Activated CD4-positive, CD25-positive, alpha-beta regulatory T cell treated with anti-CD3 and anti-CD28 coated beads, Interleukin-2, amount 50 U/mL, for 24 hours (primary cell): ENCODE measurements at regions not wholly inside any gene's neighbourhood (a gene's known extent, or its start where the extent isn't known, plus 50 kb on each side); places are given as distances from the start of the nearest gene placed in this dataset.
"Not testable (repeated sequence)": the region's sequence is repeated elsewhere in the genome, so short reads cannot be mapped to it uniquely, and the experiment has no call there.

Experiments used
- ATAC-seq, 2 donors: fragments of 150-1000 bp; cut with Tn5 transposase; one replicate each; pipeline ENCODE4 v1.10.0; 2021; ENCODE audit warnings: mild to moderate bottlenecking in 1 of 2, moderate library complexity in 1 of 2

DNA sequence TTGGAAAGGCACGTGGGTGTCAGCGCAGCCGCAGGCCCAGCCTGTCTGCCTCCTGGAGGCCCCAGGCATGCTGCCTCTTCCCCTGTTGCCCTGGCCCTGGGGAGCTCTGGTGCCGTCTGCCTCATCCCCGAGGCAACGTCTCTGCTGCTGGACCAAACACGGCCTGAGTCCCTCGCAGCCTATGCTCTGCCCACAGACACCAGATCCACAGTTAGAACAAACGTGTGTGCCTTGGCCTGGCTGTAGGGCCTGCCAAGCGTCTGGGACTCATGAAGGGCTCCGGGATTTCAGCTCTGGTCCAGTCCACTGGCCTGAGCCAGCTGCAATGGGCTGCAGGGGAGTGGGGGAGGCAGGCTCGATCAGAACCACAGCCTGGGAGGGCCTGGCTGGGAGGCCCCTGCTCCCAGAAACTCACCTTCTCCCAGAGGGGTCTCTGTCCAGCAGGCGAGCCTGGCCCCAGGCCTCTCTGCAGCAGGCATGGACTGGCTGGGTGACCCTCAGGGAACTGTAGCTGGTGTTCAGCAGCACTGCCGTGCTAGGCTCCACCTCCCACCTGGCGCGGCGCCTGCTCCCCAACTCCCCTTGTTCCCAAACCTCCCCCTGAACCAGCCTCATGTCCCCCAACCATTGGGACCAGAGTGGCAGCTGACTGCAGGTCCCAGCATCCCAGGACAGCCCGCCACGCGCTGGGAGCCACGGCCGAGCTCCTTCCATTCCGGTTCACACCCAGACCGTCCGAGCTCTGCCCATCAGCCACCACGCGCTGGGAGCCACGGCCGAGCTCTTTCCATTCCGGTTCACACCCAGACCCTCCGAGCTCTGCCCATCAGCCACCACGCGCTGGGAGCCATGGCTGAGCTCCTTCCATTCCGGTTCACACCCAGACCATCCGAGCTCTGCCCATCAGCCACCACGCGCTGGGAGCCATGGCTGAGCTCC, 197.0 kb downstream of the DLL1 start:
- ATAC-seq, result no peak

- no peak for ATAC-seq
These were observed 197.6 kb downstream of the DLL1 start for GRCh38 chr6:170093276-170093657.

DNA sequence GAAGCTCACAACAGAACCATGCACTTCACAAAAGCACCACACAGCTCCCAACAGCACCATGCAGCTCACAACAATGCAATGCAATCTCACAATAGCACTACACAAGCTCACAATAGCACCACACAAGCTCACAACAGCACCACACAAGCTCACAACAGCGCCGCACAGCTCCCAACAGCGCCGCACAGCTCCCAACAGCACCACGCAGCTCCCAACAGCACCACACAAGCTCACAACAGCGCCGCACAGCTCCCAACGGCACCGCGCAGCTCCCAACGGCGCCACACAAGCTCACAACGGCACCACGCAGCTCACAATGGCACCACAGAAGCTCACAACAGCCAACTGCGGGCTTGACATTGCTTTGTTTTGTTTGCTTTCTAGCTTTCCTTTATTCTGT, 198.1 kb downstream of the DLL1 start:
- no peak for ATAC-seq

DNA sequence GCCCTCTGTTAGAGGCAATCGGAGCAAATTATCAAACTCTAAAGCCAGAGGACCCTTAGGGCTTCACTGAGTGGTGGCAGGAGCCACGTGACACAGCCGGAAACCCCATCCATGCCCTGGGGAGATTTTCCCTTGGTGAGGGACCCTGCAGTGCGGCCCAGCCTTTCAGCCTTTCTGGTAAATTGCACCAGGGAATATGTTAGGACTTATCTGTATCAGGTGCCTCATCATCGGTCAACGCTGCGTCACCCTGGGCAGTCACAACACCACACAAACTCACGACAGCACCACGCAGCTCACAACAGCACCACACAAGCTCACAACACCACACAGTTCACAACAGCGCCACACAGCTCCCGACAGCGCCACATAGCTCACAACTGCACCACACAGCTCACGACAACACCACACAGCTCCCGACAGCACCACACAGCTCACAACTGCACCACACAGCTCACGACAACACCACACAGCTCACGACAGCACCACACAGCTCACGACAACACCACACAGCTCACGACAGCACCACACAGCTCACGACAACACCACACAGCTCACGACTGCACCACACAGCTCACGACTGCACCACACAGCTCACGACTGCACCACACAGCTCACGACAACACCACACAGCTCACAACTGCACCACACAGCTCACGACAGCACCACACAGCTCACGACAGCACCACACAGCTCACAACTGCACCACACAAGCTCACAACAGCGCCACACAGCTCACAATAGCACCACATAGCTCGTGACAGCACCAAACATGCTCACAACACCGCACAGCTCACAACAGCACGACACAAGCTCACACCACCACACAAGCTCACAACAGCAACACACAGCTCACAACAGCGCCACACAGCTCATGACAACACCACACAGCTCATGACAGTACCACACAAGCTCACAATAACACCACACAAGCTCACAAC, 199.0 kb downstream of the DLL1 start:
- no peak for ATAC-seq

- no peak for ATAC-seq
These were observed 199.8 kb downstream of the DLL1 start for GRCh38 chr6:170091000-170091638.

- ATAC-seq, result no peak
These were observed 200.3 kb downstream of the DLL1 start for GRCh38 chr6:170090561-170090960.

GRCh38 chr6:170089963-170090362, 200.9 kb downstream of the DLL1 start:
- no peak for ATAC-seq

- ATAC-seq, result peak in 1 of 2 donors; percentile 6
These were observed 202.3 kb downstream of the DLL1 start for GRCh38 chr6:170088582-170088955.

DNA sequence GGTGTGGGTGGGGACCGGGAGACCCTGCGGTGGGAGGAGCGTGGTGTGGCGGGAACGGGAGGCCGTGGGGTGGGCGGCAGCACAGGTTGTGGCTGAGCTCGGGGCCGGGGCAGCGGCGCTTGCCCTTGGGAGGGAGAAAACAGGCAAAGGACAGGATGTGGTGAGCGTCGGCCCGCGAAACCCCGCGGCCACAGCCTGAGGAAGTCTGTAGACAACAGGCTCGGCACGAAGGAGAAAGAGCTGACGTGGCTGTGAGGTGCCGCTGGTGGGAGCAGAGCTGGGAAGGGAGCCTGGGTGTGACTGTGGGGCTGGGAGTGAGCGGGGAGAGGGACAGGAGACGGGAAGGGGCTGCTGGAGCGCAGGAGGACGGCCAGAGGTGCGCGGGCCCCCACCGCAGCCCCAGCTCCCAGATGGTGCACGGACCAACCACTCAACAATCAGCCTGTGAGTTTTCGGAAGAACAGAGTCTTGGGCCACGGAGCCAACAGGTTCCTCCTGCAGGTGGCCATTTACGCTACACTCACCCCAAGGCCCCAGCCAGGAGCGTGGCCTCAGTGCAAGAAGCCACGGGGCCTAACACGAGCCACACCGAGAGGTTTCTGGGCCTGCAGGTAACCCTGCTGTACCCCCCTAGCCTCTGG, 202.8 kb downstream of the DLL1 start:
- peak; percentile 60 to 62 for ATAC-seq

- not testable (repeated sequence) for ATAC-seq
These were observed 203.5 kb downstream of the DLL1 start for GRCh38 chr6:170087421-170087780.

DNA sequence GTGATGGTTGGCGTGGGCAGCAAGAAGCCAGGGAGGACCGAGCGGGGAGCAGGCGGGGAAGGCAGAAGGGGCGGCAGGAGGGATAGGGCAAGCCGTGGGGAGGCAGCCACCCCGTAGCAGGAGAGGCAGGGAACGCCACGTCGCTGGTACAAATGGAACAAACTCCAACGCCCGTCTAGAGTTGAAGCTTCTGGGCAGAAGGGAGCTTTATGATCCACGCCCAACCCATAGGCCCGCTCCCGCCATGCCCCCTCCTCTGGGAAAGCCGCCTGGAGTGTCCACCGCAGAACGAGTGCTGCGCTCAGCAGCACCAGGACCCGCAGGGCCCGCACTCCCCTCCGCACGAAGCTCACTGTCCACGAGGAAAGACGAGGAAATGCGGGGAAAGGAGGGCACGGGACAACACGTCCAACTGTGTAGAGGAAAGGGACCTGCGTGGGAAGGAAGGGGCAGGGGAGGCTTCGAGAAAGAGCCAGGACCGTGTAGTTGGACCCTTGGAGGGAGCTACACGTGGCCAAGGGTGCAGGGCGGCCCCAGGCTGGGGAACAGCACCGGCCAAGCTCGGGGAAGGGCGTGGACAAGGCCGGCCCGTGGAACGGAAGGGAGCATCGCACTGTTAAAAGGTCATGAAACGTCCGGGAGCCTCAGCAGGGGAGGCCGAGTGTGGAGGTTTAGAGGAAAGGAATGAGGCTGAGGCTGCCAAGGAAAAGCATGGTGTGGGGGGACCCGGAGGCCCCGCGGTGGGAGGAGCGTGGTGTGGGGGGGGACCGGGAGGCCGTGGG, 204.0 kb downstream of the DLL1 start:
- no peak for ATAC-seq

DNA sequence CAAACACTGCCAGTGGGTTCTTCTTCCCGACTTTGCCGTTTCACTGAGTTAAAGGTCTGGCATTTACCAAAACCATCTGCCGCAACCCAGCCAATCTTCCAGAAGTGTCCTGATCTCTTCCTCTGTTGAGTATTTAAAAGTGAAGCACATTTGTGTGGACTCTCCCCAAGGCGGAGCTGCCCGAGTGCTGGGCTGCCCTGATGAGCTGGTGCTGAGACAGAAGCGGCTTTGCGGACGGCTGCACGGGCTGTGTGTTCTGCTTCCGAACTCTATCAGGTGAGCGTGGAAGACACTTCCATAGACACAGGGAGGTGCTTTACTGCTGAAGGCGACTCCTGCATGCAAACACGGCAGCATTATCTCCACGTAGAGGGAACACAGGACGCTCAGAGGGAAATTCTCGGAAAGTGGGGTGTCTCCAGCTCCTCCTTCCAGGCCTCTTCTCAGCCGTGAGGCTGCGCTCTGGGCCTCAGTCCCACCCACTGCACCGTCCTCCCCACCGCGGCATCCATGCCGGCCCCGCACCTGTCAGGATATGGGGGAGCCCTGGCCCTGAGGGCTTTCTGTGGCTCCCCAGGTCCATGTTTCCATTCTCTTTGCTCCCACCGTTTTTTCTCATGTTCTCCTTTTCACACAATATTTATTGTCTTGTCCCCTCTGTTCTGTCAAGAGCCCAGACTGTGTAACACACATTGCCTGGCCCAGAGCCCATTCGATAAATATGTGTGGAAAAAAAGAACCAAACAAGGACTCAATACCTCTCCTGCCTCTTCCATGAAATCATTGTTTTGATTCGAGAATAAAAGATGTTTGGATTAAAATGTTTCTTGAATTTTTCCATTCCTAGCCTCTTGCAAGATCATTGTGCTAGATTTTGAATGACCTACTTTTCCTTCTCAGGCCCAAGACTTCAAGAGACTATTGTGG, 205.1 kb downstream of the DLL1 start:
- no peak for ATAC-seq

DNA sequence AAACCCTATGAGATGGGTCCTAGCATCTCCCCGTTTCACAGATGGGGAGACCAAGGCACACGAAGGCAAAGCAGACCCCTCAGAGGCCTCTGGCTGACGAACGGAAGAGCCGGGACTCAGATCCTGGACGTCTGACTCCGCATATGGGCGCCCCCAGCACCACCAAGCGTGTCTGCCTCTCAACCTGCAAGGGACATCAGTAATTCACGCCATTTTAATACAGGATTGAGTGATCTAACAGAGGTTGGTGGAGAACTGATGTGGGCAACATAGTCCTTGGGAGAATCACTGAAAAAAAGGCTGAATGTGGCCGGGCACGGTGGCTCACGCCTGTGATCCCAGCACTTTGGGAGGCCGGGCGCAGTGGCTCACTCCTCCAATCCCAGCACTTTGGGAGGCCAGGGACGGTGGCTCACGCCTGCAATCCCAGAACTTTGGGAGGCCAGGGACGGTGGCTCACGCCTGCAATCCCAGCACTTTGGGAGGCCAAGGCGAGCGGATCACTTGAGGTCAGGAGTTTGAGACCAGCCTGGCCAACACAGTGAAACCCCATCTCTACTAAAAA, 206.6 kb downstream of the DLL1 start:
- ATAC-seq, result no peak

DNA sequence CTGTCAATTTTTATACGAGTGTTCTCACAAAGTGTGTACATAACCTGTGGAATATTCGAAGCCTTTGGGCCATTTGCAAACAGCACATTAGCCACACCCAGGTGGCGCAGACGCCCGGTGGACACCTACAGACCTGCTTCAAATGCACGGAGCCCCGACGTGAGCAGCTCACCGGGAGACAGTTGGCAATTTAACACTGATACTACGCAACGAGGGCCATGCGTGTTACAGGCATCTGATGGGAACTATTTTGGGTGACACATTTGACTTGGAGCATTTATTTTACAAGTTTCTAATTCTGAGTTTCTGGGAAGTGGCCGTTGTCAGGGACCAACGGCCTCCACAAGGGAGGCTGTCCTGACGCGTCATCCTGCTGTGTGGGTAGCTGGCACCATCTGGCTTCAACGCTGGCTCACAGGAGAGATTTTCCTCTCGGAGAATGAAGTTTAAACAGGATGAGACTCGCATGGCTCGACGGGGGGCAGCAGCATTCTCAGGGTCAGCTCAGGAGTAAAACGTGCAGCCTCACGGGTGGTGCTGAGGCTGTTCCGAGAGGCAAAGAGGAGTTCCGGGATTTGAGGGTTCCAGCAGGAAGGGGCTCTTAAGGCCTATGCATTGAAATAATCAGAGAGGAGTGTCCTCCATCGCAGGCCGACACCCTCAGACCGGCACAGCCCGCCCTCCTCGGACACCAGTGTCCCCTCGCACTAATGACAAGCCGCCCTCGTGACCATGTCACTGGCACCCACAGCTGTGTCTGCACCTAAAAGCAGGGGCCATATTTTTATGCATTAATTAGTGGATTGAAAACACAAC, 207.4 kb downstream of the DLL1 start:
- ATAC-seq, result no peak

DNA sequence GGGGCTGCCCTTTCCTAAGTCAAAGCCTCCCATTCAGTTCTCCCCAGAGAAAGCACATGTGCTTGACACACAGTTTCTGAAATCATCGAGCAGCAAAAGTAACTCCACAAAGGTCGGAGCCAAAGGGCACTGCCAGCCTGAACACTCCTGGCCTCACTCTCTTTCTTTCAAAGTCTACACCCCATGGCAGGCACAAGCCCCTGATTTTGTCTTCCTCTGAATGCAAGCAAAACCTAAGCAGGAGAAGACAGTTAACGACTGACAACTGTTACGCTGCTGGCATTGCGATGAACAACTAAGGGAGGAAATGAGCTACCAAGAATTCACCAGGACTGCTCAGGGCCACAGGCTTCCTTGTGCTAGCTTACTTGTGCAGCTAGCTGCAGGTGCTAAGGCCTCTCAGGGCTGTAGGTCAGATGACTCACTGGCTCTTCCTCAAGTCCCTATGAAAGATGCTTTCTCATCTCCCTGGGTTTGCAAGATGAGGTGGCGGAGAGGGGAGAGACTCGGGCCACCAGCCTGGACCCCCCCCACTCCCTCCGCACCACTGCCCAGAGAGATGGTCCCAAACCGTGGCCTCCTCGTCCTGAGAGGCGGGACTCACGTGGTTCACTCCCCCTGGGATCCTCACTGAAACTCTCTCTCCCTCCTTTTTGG, 208.2 kb downstream of the DLL1 start:
- ATAC-seq, result no peak

DNA sequence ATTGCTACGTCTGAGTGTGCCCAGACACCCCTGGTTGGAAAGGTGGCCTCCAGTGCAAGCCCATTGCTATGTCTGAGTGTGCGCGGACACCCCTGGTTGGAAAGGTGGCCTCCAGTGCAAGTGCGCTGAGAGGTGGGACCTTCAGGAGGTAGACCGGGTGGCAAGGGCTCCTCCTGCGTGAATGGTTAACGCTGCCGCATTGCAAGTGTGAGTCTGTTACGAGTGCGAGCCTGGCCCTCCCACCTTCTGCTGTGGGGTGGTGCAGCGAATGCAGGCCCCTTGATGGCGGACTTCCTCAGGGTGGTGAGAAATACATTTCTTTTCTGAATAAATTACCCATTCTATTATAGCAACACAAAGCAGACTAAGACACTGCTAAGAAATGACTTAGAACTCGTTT, 208.8 kb downstream of the DLL1 start:
- ATAC-seq, result no peak

DNA sequence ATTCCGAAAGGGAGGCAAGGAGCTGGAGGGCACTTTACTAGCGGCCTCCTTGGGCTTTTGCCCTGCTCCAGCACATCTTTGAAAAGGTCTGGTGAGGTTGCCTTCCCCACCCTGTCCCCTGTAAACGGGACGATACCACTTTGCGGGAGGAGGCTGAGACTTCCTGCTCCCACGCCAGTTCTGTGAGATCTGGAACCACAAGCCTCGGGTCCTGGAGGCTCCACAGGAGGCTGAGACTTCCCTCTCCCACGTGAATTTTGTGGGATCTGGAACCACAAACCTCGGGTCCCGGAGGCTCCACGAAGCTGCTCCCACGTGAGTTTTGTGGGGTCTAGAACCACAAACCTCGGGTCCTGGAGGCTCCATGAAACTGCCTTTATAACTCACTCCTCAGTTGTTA, 209.3 kb downstream of the DLL1 start:
- ATAC-seq, result no peak

GRCh38 chr6:170080828-170081371, 210.0 kb downstream of the DLL1 start:
- ATAC-seq, result no peak
